Endothelial cell of umbilical vein (primary cell): ENCODE measurements at regions not wholly inside any gene's neighbourhood (a gene's known extent, or its start where the extent isn't known, plus 50 kb on each side); places are given as distances from the start of the nearest gene placed in this dataset.

Experiments used
- BruUV-seq: library from RNA; stranded (reverse); fragments of 400-500 nt; replicated peaks from 2 replicates; lab custom pipeline; 2021; lab: Mats Ljungman, UMichigan
- CTCF ChIA-PET: fragments of 300-600, 350-600 bp; sonication (Branson Sonifier 250); formaldehyde crosslinking; loops from one replicate; lab custom pipeline; 2021; ENCODE audit warnings: antibody characterized with exemption, inconsistent platforms; lab: Charles Lee
- POLR2A ChIA-PET: fragments of 300-600, 350-600 bp; sonication (Branson Sonifier 250); formaldehyde crosslinking; loops from one replicate; lab custom pipeline; 2021; ENCODE audit warnings: antibody characterized with exemption, inconsistent platforms; lab: Charles Lee
- DNase-seq: peaks from one replicate; pipeline ENCODE4 v3.0.0-alpha.2; 2011; ENCODE audit warnings: low read depth, low spot score
- FAIRE-seq: peaks from 2 replicates; lab custom pipeline; 2011; peaks lifted over from hg19 to GRCh38; lab: Jason Lieb, UNC
- H2AFZ ChIP-seq: 2 replicates; pipeline ENCODE4 v1.6.0; 2012; ENCODE audit warnings: low read depth, low read length, control low read depth, inconsistent platforms
- H3K27ac ChIP-seq: 2 replicates; pipeline ENCODE4 v1.5.1; 2011; ENCODE audit warnings: low read depth, mild to moderate bottlenecking, control low read depth, low read length, moderate library complexity; ENCODE audit not compliant: insufficient read depth
- H3K27me3 ChIP-seq, 2 experiments: 2 replicates each; pipeline versions ENCODE4 v1.6.0 to v1.6.1; 2011; ENCODE audit warnings: low read length in 2 of 2, mixed read lengths in 1 of 2; ENCODE audit not compliant: control insufficient read depth in 2 of 2, insufficient read depth in 2 of 2
- H3K36me3 ChIP-seq, 2 experiments: 2 replicates in 1 of 2; 3 replicates in 1 of 2; pipeline ENCODE4 v1.5.1; 2011; ENCODE audit warnings: low read length in 2 of 2, mild to moderate bottlenecking in 1 of 2, moderate library complexity in 1 of 2; ENCODE audit not compliant: control insufficient read depth in 2 of 2, insufficient read depth in 2 of 2; ENCODE audit errors: extremely low read depth in 1 of 2
- H3K4me1 ChIP-seq: 3 replicates; pipeline ENCODE4 v1.5.1; 2011; ENCODE audit warnings: mild to moderate bottlenecking, low read length; ENCODE audit not compliant: control insufficient read depth, insufficient read depth; ENCODE audit errors: extremely low read depth
- H3K4me2 ChIP-seq: 2 replicates; pipeline ENCODE4 v1.6.1; 2011; ENCODE audit warnings: low read length, control low read depth, mixed read lengths; ENCODE audit not compliant: insufficient read depth
- H3K4me3 ChIP-seq, 3 experiments: fragments of 200-600 bp in 1 of 3; sonication (generic), shearing (Covaris generic) in 1 of 3; replicated peaks in 1 of 3; 2 replicates each; pipeline ENCODE4 v1.5.1; 2011 to 2016; ENCODE audit warnings: control low read depth in 3 of 3, low read length in 3 of 3, mild to moderate bottlenecking in 2 of 3, inconsistent platforms in 1 of 3, low read depth in 1 of 3, moderate library complexity in 1 of 3; ENCODE audit not compliant: insufficient read depth in 1 of 3
- H3K79me2 ChIP-seq: 2 replicates; pipeline ENCODE4 v1.6.0; 2012; ENCODE audit warnings: low read length, inconsistent platforms; ENCODE audit not compliant: control insufficient read depth, insufficient read depth
- H3K9ac ChIP-seq: replicated peaks from 2 replicates; pipeline ENCODE3; 2011; ENCODE audit warnings: low read length, control low read depth; ENCODE audit not compliant: insufficient read depth; ENCODE audit errors: extremely low read depth
- H3K9me1 ChIP-seq: replicated peaks from 3 replicates; pipeline ENCODE4 v1.6.0; 2011; ENCODE audit warnings: mild to moderate bottlenecking, low read length; ENCODE audit not compliant: control insufficient read depth, insufficient read depth; ENCODE audit errors: extremely low read depth
- H3K9me3 ChIP-seq: replicated peaks from 2 replicates; pipeline ENCODE4 v1.5.1; 2012; ENCODE audit warnings: low read length, inconsistent platforms; ENCODE audit not compliant: control insufficient read depth, insufficient read depth
- H4K20me1 ChIP-seq: replicated peaks from 2 replicates; pipeline ENCODE3; 2011; ENCODE audit warnings: mild to moderate bottlenecking, low read length; ENCODE audit not compliant: control insufficient read depth, insufficient read depth; ENCODE audit errors: extremely low read depth
- EZH2 ChIP-seq: IDR thresholded peaks from 2 replicates; pipeline ENCODE4 v1.6.1; 2012; ENCODE audit warnings: borderline replicate concordance, low read depth, mild to moderate bottlenecking, moderate library complexity, low read length, inconsistent platforms; ENCODE audit not compliant: severe bottlenecking
- FOS ChIP-seq: IDR thresholded peaks from 2 replicates; pipeline ENCODE4 v1.6.1; 2011; ENCODE audit warnings: mild to moderate bottlenecking, low read length, moderate library complexity, borderline replicate concordance; ENCODE audit not compliant: insufficient read depth
- GATA2 ChIP-seq: IDR thresholded peaks from 2 replicates; pipeline ENCODE4 v1.7.0; 2011; ENCODE audit warnings: low read depth, mild to moderate bottlenecking, moderate library complexity, mixed read lengths, low read length; ENCODE audit not compliant: insufficient read length, insufficient read depth
- JUN ChIP-seq: IDR thresholded peaks from 2 replicates; pipeline ENCODE4 v1.6.1; 2011; ENCODE audit warnings: borderline replicate concordance, low read depth; ENCODE audit not compliant: insufficient read length, insufficient read depth
- MYC ChIP-seq: IDR thresholded peaks from one replicate; pipeline ENCODE4 v1.6.1; 2011; ENCODE audit warnings: mild to moderate bottlenecking, low read depth, low read length
- POLR2A ChIP-seq: IDR thresholded peaks from 2 replicates; pipeline ENCODE4 v1.6.1; 2012; ENCODE audit warnings: low read depth, mild to moderate bottlenecking, control low read depth, low read length
- POLR2AphosphoS5 ChIP-seq: IDR thresholded peaks from 2 replicates; pipeline ENCODE4 v1.6.1; 2012; ENCODE audit warnings: low read depth, mild to moderate bottlenecking, control low read depth, low read length, moderate library complexity; ENCODE audit not compliant: insufficient read depth
- dilution Hi-C: fragments of 300-500 bp; cut with MboI; formaldehyde crosslinking; loops from one replicate; pipeline ENCODE4 v1.15.0; 2019; ENCODE audit warnings: low sequenced_read_pairs; ENCODE audit not compliant: extremely low pct_ligation_motif_present
- intact Hi-C: fragments of 100-400 bp; cut with micrococcal nuclease; formaldehyde crosslinking; loops from one replicate; pipeline ENCODE4 v1.10.0; 2022
- TF ChIP-seq, protein P1 (sequence below): IDR thresholded peaks from 2 replicates; pipeline ENCODE4 v1.6.1; 2011; ENCODE audit not compliant: insufficient read depth, insufficient read length
- TF ChIP-seq, protein P2 (sequence below), 2 donors: IDR thresholded peaks; 1 replicate in 1 of 2; 2 replicates in 1 of 2; pipeline ENCODE4 v1.5.1; 2011; ENCODE audit warnings: low read length in 2 of 2, mild to moderate bottlenecking in 2 of 2, moderate library complexity in 2 of 2, control low read depth in 1 of 2, inconsistent platforms in 1 of 2, low read depth in 1 of 2; ENCODE audit not compliant: insufficient read depth in 1 of 2; ENCODE audit errors: extremely low read depth in 1 of 2

DNA sequence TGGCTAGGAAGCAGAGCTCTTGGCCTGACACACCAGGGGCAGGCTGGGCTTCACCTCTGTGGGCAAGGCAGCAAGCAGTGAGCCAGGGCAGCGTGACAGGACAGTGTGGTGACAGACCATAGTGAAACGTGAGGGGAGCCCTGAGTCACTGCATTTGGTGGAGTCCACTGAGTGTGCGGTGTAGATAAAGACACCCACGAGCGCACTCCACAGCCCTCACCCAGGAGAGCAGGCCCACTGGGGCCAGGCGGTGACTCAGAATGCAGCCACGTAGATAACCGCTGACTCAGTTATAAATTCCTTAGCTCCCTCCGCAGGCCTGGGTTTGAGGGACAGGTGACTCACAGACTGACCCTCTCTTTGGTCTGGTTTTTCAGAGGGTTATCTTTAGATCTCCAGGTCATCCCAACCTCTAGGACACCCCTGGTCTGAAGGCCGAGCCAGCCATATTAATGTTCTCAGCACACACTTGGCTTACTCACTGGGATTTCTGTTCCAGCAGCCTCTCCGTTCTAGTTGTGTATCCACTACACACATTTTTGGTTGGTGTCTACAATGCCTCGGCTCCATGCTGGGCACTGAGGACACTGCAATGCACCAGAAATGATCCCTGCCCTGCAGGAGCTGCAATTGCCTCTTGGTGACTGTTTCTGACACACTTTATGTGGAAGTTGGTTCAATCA, 90.2 kb upstream of the TSPAN2 start:
- intact Hi-C loops = no loop called here
- no TSS peak for BruUV-seq
- Histone ChIP-seq H3K9ac (no peak overlapping the region), H3K27ac (no peak overlapping the region), H3K4me3 (no peak overlapping the region), H3K9me3 (no peaks in the 10 kb centered on the region), H3K79me2 (no peaks in the 10 kb centered on the region), H3K9me1 (no peaks in the 10 kb centered on the region), H3K27me3 (no peaks in the 10 kb centered on the region), H4K20me1 (no peaks in the 10 kb centered on the region), H2AFZ (no peak overlapping the region), H3K4me1 (peaks cover 4% of the 10 kb centered on the region), H3K4me2 (no peak overlapping the region), H3K36me3 (no peaks in the 10 kb centered on the region)
- dilution Hi-C loops = no loop called here
- DNase-seq (no peak), FAIRE-seq (peak; percentile 28)
- no peak for TF ChIP-seq FOS
- no peak for TF ChIP-seq EZH2
- TF ChIP-seq, protein P1, sequence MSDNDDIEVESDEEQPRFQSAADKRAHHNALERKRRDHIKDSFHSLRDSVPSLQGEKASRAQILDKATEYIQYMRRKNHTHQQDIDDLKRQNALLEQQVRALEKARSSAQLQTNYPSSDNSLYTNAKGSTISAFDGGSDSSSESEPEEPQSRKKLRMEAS = no peak
- no peak for TF ChIP-seq POLR2A
- TF ChIP-seq MYC = no peak
- TF ChIP-seq, protein P2, sequence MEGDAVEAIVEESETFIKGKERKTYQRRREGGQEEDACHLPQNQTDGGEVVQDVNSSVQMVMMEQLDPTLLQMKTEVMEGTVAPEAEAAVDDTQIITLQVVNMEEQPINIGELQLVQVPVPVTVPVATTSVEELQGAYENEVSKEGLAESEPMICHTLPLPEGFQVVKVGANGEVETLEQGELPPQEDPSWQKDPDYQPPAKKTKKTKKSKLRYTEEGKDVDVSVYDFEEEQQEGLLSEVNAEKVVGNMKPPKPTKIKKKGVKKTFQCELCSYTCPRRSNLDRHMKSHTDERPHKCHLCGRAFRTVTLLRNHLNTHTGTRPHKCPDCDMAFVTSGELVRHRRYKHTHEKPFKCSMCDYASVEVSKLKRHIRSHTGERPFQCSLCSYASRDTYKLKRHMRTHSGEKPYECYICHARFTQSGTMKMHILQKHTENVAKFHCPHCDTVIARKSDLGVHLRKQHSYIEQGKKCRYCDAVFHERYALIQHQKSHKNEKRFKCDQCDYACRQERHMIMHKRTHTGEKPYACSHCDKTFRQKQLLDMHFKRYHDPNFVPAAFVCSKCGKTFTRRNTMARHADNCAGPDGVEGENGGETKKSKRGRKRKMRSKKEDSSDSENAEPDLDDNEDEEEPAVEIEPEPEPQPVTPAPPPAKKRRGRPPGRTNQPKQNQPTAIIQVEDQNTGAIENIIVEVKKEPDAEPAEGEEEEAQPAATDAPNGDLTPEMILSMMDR (IDR thresholded peaks at IDR 0.05; ENCODE audit: extremely low read depth in 1 of 2, insufficient read depth in 1 of 2, low read depth in 1 of 2, low read length in 2 of 2) = no peak
- TF ChIP-seq JUN = no peak
- TF ChIP-seq POLR2AphosphoS5 = no peak
- TF ChIP-seq GATA2 = no peak
- ChIA-PET CTCF (interaction anchor here (0.7 to 1.8 kb wide), 4 partner anchors 14 to 290 kb away, joined by 3 to 4 read pairs (median 4); no protein-coding TSS in a partner anchor), POLR2A (no interaction called here)
